Liver (tissue), 3 donors: ENCODE measurements at regions not wholly inside any gene's neighbourhood (a gene's known extent, or its start where the extent isn't known, plus 50 kb on each side); places are given as distances from the start of the nearest gene placed in this dataset.

Experiments
- ATF3 ChIP-seq: IDR thresholded peaks from 2 replicates; pipeline ENCODE4 v1.6.1; 2016; ENCODE audit warnings: antibody characterized with exemption
- CTCF ChIP-seq: fragments of 150-350 bp; IDR thresholded peaks from 2 replicates; pipeline ENCODE4 v1.5.1; 2017; ENCODE audit warnings: improper control_type of control experiment, low read depth, low read length; ENCODE audit not compliant: missing input control
- EGR1 ChIP-seq, 2 donors: IDR thresholded peaks; 2 replicates each; pipeline ENCODE4 v1.6.1; 2016 to 2018; ENCODE audit warnings: antibody characterized with exemption in 2 of 2, low read depth in 2 of 2
- FOXA1 ChIP-seq: IDR thresholded peaks from 2 replicates; pipeline ENCODE4 v1.6.1; 2016; ENCODE audit warnings: antibody characterized with exemption
- GABPA ChIP-seq, 2 donors: IDR thresholded peaks in 1 of 2; conservative IDR thresholded peaks in 1 of 2; 2 replicates each; pipeline ENCODE4 v1.6.1; 2016; ENCODE audit warnings: antibody characterized with exemption in 2 of 2, mild to moderate bottlenecking in 1 of 2, moderate library complexity in 1 of 2
- MAX ChIP-seq: IDR thresholded peaks from 2 replicates; pipeline ENCODE4 v1.6.1; 2016; ENCODE audit warnings: antibody characterized with exemption
- REST ChIP-seq: IDR thresholded peaks from 2 replicates; pipeline ENCODE4 v1.6.1; 2016; ENCODE audit warnings: antibody characterized with exemption, mild to moderate bottlenecking
- TAF1 ChIP-seq: conservative IDR thresholded peaks from 2 replicates; pipeline ENCODE4 v1.6.1; 2016; ENCODE audit warnings: antibody characterized with exemption, mild to moderate bottlenecking
- donor health status: healthy.
- donor health status: healthy.

GRCh38 chr15:87374339-87374738 is 882.2 kb downstream of the NTRK3 start:
- TF ChIP-seq CTCF, result no peak
- no peak for TF ChIP-seq ATF3
- no peak for TF ChIP-seq REST
- no peak for TF ChIP-seq TAF1
- TF ChIP-seq GABPA (IDR thresholded peaks at IDR 0.05 in 1 of 2, conservative IDR thresholded peaks at IDR 0.05 in 1 of 2), result no peak
- TF ChIP-seq EGR1 (IDR thresholded peaks at IDR 0.05; ENCODE audit: low read depth in 2 of 2), result no peak
- no peak for TF ChIP-seq MAX
- no peak for TF ChIP-seq FOXA1
